GM18867 (cell line): ENCODE measurements at regions not wholly inside any gene's neighbourhood (a gene's known extent, or its start where the extent isn't known, plus 50 kb on each side); places are given as distances from the start of the nearest gene placed in this dataset.
"Not testable (repeated sequence)": the region's sequence is repeated elsewhere in the genome, so short reads cannot be mapped to it uniquely, and the experiment has no call there.

ENCODE experiments used
- ATAC-seq: cut with Tn5 transposase; IDR thresholded peaks from one replicate; pipeline ENCODE4 v1.9.1; 2021; ENCODE audit warnings: mild to moderate bottlenecking, moderate library complexity; ENCODE audit not compliant: unreplicated experiment

DNA sequence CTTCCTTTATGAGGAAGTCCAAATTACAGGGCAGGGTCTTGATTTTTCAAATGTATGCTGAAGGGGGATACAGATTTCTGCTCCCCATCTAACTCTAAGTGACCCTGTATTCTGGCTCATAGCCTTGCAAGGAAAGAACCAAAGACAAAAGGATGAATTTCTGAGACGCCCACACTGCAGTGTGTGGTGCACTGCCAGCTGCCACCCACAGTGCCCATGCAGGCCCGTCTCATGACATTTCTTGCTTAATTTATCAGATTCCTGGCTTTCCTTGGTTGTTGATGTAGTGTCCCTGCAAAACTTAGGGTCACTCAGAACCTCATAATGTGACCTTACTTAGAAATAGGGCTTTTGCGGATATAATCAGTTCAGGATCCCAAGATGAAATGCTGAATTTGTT lies 68.0 kb downstream of the CBLN4 start:
- ATAC-seq: no peak

- ATAC-seq: no peak
Observed at GRCh38 chr20:55936209-55936595, 69.1 kb downstream of the CBLN4 start.

DNA sequence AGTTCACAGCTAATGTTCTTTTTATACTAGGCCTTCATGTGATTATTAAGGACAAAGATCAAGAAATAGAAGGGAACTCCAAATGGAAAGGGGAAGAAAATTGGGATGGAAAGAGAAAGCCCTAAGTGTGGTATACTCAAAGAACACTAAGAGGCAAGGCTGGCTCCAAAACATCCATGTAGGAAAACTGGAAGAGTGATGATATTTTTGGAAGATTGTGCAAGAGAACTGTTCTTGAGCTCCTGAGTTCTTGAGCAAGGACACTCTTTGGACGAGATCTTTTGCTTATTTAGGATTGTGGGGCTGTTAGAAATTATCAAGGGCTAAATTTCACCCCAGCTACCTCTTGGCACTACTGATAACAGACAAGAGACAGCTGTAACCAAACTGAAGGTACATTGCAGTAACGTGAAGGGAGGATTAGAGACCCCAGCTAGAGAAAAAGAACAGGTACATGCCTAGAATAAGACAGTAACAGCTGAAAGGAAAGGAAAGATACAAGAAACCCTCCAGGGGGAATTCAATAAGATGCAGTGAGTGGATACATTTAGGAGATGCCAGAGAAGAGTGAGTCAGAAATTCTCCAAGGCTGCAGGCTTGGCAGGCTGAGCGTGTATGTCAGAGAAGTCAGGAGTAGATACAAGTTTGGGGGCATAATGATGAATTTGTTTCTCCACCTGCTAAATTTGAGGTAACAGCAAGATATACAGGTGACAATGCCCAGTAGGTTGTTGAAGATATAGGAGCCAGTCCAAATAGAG lies 69.7 kb downstream of the CBLN4 start:
- ATAC-seq: no peak

DNA sequence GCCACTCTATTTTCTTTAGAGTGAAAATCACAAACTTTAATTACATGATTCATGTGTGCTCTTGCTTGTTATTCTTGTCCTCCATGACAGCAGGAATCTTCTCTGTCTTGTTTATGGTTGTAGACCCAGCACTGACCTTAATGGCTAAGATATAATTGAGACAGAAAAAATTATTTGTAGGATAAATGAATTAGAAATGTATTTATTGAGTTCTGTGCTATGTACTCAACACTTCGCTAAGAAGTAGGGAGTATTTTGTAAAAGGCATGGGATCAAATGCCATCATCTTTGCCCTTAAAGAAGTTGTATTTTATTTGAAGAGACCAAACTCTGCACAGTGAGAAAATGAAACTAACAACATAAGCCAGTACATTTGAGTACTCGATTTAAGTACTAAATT lies 71.2 kb downstream of the CBLN4 start:
- ATAC-seq: no peak

DNA sequence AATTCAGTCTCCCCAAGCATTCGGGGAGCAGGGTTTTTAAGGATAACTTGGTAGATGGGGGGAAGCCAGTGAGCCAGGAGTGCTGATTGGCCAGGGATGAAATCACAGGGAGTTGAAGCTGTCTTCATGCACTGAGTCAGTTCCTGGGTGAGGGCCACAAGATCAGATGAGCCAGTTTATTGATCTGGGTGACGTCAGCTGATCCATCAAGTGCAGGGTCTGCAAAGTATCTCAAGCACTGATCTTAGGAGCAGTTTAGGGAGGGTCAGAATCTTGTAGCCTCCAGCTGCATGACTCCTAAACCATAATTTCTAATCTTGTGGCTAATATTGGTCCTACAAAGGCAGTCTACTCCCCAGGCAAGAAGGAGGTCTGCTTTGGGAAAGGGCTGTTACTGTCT lies 74.4 kb downstream of the CBLN4 start:
- not testable (repeated sequence) for ATAC-seq

DNA sequence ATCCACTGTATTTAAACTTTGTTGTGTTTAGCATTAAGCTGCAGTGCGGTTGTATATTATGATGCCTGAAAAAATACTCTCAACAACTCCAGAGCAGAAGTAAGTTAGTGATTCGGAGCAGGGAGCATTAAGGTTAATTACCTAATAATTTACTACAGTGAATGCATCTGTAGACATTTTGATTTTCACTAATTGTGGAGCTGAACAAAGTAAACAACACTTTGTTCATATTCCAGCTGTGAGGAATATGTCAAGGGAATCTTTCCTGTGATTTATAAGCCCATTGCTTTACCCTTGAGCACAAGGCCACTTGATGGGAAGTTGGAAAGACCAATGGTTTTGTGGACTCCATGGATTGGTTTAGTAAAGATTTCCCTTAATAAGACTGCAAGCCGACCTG lies 77.1 kb downstream of the CBLN4 start:
- no peak for ATAC-seq

GRCh38 chr20:55919956-55920355 lies 85.4 kb downstream of the CBLN4 start:
- ATAC-seq: no peak

- no peak for ATAC-seq
Observed at GRCh38 chr20:55919319-55919718, 86.0 kb downstream of the CBLN4 start.

DNA sequence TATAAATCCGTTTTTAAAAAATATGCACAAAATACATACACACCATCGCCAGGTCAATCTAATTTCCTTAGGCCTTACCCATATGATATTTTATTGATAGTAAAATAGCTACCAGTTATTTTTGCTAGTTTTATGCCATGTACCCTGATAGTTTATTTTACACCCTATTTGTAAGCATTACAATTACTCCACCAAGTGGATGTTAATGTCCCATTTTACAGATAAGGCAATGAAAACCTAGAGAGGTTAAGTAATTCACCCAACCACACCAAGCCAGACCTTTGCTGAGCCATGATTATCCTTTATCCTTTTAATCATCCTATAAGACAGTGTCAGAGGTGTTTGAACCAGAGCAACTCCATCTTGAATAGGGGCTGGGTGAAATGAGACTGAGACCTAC lies 86.8 kb downstream of the CBLN4 start:
- ATAC-seq: no peak

GRCh38 chr20:55893031-55893430 lies 112.3 kb downstream of the CBLN4 start:
- no peak for ATAC-seq

DNA sequence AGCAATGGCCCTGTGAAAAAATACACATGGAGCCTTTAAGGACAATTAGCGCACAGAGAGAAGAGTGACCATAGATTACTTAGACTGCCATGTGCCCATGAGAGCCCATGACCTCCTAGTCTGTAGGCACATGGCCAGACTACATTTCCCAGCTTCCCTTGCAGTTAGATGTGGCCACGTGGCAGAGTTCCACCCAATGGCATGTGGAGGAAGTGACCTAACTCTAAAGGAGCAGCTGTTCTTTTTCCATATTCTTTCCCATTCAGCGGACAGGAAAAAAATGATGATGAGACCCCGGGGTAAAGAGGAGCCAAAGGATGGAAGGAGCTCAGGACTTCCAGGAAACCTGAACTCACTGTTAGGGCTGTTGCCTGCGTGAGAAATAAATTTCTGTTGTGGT lies 116.6 kb downstream of the CBLN4 start:
- no peak for ATAC-seq

DNA sequence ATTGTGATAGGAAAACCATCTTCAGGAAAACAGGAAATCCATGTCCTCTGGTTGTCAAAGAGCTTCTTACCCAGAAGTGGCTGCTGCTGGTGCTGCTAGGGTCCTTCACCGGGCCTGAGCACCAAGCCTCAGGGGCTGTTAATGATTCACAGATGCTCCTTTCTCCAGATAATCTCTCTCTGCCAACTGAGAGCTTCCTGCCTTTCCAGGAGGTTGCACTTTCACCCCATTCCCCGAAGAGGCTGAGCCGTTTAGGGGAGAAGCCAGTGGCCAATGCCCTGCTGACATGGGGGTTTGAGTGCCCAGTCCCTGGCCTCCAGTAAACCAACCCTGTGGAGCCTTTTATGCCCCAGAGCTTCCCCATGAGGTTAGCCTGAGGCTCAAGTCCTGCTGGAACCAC lies 122.4 kb downstream of the CBLN4 start:
- no peak for ATAC-seq

DNA sequence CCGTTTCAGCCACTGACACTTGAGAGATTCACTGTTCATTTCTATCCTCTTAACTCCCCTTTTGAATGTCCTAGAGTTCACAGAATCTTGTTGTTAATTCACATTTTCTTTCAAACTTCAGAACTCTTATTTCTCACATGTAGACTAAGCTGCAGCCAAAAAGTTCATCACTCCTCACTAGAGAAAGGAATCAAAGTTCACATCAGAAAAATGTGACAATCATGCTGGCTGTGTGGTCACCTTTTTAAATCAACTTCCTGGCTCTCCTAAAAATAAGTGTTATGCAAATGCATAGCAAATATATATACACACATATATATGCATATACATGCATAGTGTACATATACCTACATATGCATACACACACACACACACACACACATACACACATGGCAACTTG lies 123.0 kb downstream of the CBLN4 start:
- no peak for ATAC-seq

GRCh38 chr20:55881204-55881603 lies 124.1 kb downstream of the CBLN4 start:
- no peak for ATAC-seq

DNA sequence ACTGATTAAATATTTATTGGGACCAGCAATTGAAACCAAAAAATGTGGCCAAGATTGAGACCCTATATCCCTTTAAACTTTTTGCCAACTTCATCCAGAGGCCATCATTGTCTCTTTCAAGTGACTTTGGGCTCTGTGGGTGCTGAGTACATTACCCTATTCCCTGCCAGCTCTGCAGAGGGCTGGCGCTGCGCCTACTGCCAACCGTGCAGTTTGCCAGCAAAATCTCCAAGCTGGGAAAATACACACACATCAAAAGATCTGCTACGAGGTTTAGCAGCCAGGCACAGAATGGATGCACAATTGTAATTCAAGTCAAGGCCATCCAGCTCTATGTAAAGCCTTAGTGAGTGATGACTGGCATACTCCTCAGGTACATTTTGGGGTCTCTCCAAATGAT lies 125.0 kb downstream of the CBLN4 start:
- ATAC-seq: no peak

DNA sequence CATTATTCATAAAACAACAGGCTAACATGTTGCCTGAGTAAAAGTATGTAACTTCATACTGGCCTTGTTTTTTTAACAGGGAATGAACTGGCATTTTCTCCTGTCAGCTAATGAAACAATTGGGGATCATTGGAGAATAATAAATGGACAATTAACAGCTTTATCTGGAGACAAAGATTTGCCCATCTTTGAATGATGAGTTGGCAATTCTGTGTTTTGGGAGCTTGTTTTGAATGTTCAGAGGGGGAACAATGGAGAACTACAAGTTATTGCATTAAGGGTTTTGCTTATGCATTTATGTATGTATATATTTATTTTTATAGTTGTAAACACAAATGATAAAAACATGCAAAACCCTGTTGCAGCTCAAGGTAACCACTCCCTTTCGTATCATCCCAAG lies 150.3 kb downstream of the CBLN4 start:
- ATAC-seq: no peak

GRCh38 chr20:55830121-55830827 lies 175.0 kb downstream of the CBLN4 start:
- ATAC-seq: no peak

- no peak for ATAC-seq
Observed at GRCh38 chr20:55805138-55805537, 200.2 kb downstream of the CBLN4 start.

- ATAC-seq: no peak
Observed at GRCh38 chr20:55800552-55801245, 204.6 kb downstream of the CBLN4 start.

GRCh38 chr20:55793986-55794385 lies 211.3 kb downstream of the CBLN4 start:
- no peak for ATAC-seq

DNA sequence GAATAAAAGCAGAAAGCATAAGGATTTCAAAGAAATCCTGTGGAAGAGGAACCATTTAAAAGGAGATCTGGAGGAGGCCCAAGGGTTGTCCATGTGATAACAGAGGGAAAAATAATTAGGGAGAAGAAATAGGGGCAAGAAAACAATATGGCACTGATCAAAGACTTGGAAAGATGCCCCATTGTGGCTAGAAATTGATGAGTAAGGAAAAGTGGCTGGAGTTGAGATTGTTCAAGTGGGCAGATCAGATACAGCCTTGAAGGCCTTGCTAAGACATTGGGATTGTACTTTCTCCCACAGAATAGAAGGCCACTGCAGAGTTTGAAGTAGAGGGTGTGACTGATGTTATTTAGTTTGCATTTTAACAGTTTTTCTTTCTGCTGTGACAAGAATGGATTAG lies 213.3 kb downstream of the CBLN4 start:
- ATAC-seq: no peak

- no peak for ATAC-seq
Observed at GRCh38 chr20:55790178-55790577, 215.1 kb downstream of the CBLN4 start.
